ENCODE measurements at regions not wholly inside any gene's neighbourhood (a gene's known extent, or its start where the extent isn't known, plus 50 kb on each side); places are given as distances from the start of the nearest gene placed in this dataset.

GRCh38 chr2:132274000-132274399 lies 112.2 kb upstream of the ANKRD30BL start:
- Mint-ChIP-seq H3K36me3 (no peaks in the 10 kb centered on the region), H3K27ac (peak overlapping the region; percentile 64)
- TF ChIP-seq EZH2 (IDR thresholded peaks at IDR 0.05): no peak
- TF ChIP-seq, protein P1, sequence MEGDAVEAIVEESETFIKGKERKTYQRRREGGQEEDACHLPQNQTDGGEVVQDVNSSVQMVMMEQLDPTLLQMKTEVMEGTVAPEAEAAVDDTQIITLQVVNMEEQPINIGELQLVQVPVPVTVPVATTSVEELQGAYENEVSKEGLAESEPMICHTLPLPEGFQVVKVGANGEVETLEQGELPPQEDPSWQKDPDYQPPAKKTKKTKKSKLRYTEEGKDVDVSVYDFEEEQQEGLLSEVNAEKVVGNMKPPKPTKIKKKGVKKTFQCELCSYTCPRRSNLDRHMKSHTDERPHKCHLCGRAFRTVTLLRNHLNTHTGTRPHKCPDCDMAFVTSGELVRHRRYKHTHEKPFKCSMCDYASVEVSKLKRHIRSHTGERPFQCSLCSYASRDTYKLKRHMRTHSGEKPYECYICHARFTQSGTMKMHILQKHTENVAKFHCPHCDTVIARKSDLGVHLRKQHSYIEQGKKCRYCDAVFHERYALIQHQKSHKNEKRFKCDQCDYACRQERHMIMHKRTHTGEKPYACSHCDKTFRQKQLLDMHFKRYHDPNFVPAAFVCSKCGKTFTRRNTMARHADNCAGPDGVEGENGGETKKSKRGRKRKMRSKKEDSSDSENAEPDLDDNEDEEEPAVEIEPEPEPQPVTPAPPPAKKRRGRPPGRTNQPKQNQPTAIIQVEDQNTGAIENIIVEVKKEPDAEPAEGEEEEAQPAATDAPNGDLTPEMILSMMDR (IDR thresholded peaks at IDR 0.05): no peak

DNA sequence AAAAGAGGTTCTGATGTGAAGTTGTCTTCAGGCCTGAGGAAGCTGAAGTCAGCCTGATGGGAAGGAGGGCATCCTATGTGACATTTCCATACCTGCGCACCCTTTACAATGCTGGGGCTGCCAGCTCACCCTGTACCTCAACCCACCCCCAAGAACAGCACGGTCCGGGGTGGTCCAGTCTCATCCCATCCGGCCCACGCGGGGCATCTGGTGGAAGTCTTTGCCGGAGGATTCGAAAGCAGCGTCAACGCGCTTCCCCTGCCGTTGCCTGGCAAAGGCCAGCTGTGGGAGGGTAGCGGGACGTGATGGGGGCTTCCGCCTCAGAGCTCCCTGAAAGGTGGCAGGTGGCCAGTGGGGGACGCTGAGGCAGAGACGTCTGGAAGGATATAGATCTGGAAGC lies 113.6 kb upstream of the ANKRD30BL start:
- Mint-ChIP-seq H3K4me3 (no peak overlapping the region), H3K36me3 (no peaks in the 10 kb centered on the region), H3K9me3 (peaks cover 33% of the 10 kb centered on the region), H3K27ac (peak overlapping the region; percentile 34), H3K4me1 (no peaks in the 10 kb centered on the region), H3K27me3 (ENCODE audit: insufficient read depth, low read depth) (peaks cover 2% of the 10 kb centered on the region)
- Histone ChIP-seq H4K20me1 (ENCODE audit: low read depth) (no peaks in the 10 kb centered on the region), H3K9me3 (ENCODE audit: low read depth) (no peaks in the 10 kb centered on the region), H3K27me3 (no peaks in the 10 kb centered on the region), H2AFZ (replicated peaks) (no peak overlapping the region), H3K4me3 (no peak overlapping the region), H3K27ac (no peak overlapping the region), H3K79me2 (ENCODE audit: low read depth) (no peaks in the 10 kb centered on the region), H3K4me2 (no peak overlapping the region), H3K4me1 (no peaks in the 10 kb centered on the region), H3K9ac (no peak overlapping the region), H3F3A (ENCODE audit: low read depth) (no peaks in the 10 kb centered on the region), H3K36me3 (no peaks in the 10 kb centered on the region)
- TF ChIP-seq, protein P1 (IDR thresholded peaks at IDR 0.05): no peak
- TF ChIP-seq EZH2 (IDR thresholded peaks at IDR 0.05): no peak
- TF ChIP-seq EZH2phosphoT487 (IDR thresholded peaks at IDR 0.05): no peak
- DNase-seq (ENCODE audit: low spot score): no peak

More at GRCh38 chr2:132274000-132274399, 112.2 kb upstream of the ANKRD30BL start:
- H2AFZ ChIP-seq (replicated peaks): no peak overlapping the region
- no peaks in the 10 kb centered on the region for H4K20me1 ChIP-seq (ENCODE audit: low read depth)
- no peak for DNase-seq (ENCODE audit: low spot score)
- Mint-ChIP-seq H3K9me3 (peaks cover 25% of the 10 kb centered on the region), H3K27me3 (ENCODE audit: insufficient read depth, low read depth) (peaks cover 2% of the 10 kb centered on the region), H3K4me3 (no peak overlapping the region), H3K4me1 (no peaks in the 10 kb centered on the region)
- no peak overlapping the region for H3K4me2 ChIP-seq
- no peak overlapping the region for H3K27ac ChIP-seq
- no peaks in the 10 kb centered on the region for H3K9me3 ChIP-seq (ENCODE audit: low read depth)
- H3F3A ChIP-seq (ENCODE audit: low read depth): peaks cover 2% of the 10 kb centered on the region
- no peak overlapping the region for H3K4me3 ChIP-seq
- H3K9ac ChIP-seq: no peak overlapping the region
- no peaks in the 10 kb centered on the region for H3K79me2 ChIP-seq (ENCODE audit: low read depth)
- H3K27me3 ChIP-seq: no peaks in the 10 kb centered on the region
- peaks cover under 1% of the 10 kb centered on the region for H3K4me1 ChIP-seq
- no peaks in the 10 kb centered on the region for H3K36me3 ChIP-seq

DNA sequence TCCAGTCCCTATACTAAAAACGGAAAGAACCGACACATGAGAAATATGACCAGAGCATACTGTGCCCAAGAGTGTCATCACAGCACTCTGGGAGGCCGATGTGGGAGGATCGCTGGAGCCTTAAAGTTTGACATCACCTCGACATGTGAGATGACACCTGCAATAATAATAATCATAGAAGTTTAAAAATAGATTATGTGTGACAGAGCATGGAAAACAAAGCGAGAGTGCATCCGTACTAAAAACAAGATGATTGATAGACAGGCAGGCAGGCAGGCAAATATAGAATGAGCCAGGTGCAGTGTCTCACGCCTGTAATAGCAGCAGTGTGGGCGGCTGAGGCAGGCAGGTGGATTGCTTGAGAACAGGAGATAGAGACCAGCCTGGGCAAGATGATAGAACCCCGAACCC lies 114.8 kb upstream of the ANKRD30BL start:
- H3F3A ChIP-seq (ENCODE audit: low read depth): no peaks in the 10 kb centered on the region
- H3K27ac Mint-ChIP-seq: no peak overlapping the region
- no peaks in the 10 kb centered on the region for H3K27me3 ChIP-seq
- H4K20me1 ChIP-seq (ENCODE audit: low read depth): no peaks in the 10 kb centered on the region
- H3K36me3 ChIP-seq: no peaks in the 10 kb centered on the region
- DNase-seq (ENCODE audit: low spot score): no peak
- TF ChIP-seq, protein P1 (IDR thresholded peaks at IDR 0.05): no peak
- TF ChIP-seq EZH2phosphoT487 (IDR thresholded peaks at IDR 0.05) (no peak), EZH2 (IDR thresholded peaks at IDR 0.05) (no peak)
- H2AFZ ChIP-seq (replicated peaks): no peak overlapping the region
- H3K9ac ChIP-seq: no peak overlapping the region
- H3K27me3 Mint-ChIP-seq (ENCODE audit: insufficient read depth, low read depth): peaks cover 2% of the 10 kb centered on the region
- H3K9me3 Mint-ChIP-seq: peaks cover 41% of the 10 kb centered on the region
- H3K27ac ChIP-seq: no peak overlapping the region
- no peak overlapping the region for H3K4me3 ChIP-seq
- H3K36me3 Mint-ChIP-seq: no peaks in the 10 kb centered on the region
- no peak overlapping the region for H3K4me3 Mint-ChIP-seq
- H3K4me1 ChIP-seq: no peaks in the 10 kb centered on the region
- no peaks in the 10 kb centered on the region for H3K9me3 ChIP-seq (ENCODE audit: low read depth)
- H3K4me2 ChIP-seq: no peak overlapping the region
- H3K79me2 ChIP-seq (ENCODE audit: low read depth): no peaks in the 10 kb centered on the region
- H3K4me1 Mint-ChIP-seq: no peaks in the 10 kb centered on the region
